Umbilical cord (tissue), 1 donor: ENCODE measurements at regions not wholly inside any gene's neighbourhood (a gene's known extent, or its start where the extent isn't known, plus 50 kb on each side); places are given as distances from the start of the nearest gene placed in this dataset.
"Not testable (repeated sequence)": the region's sequence is repeated elsewhere in the genome, so short reads cannot be mapped to it uniquely, and the experiment has no call there.

Experiments
- DNase-seq: peaks from one replicate; pipeline ENCODE4 v3.0.0-alpha.2; 2015; ENCODE audit warnings: low spot score

- no peak for DNase-seq
These were observed 133.4 kb downstream of the RTP5 start for GRCh38 chr2:242002944-242003343.

GRCh38 chr2:242004223-242004901 lies 134.8 kb downstream of the RTP5 start:
- no peak for DNase-seq

GRCh38 chr2:242004902-242005230 lies 135.3 kb downstream of the RTP5 start:
- DNase-seq = no peak

DNA sequence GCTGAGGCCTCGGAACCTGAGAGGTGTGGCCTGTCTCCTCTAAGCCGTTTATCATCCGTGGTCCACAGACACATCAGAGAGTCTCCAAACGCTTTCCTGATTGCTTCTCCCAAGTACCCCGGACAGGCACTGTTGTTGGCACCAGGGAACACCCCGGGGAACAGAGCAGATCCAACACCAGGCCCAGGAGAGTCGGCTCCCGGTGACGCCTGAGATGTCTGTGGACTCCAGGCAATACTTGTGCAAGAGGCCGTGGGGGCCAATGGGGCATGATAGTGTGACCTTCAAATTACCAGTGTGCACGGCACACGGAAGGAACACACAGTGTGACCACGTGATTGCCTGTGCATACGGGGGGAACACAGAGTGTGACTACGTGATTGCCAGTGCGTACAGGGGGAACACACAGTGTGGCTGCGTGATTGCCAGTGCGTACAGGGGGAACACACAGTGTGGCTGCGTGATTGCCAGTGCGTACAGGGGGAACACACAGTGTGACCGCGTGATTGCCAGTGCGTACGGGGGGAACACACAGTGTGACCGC lies 136.6 kb downstream of the RTP5 start:
- not testable (repeated sequence) for DNase-seq

- not testable (repeated sequence) for DNase-seq
These were observed 139.4 kb downstream of the RTP5 start for GRCh38 chr2:242008908-242009307.

DNA sequence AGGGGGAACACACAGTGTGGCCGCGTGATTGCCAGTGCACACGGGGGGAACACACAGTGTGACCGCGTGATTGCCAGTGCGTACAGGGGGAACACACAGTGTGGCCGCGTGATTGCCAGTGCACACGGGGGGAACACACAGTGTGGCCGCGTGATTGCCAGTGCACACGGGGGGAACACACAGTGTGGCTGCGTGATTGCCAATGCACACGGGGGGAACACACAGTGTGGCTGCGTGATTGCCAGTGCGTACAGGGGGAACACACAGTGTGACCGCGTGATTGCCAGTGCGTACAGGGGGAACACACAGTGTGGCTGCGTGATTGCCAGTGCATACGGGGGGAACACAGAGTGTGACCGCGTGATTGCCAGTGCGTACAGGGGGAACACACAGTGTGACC lies 140.3 kb downstream of the RTP5 start:
- DNase-seq = not testable (repeated sequence)

DNA sequence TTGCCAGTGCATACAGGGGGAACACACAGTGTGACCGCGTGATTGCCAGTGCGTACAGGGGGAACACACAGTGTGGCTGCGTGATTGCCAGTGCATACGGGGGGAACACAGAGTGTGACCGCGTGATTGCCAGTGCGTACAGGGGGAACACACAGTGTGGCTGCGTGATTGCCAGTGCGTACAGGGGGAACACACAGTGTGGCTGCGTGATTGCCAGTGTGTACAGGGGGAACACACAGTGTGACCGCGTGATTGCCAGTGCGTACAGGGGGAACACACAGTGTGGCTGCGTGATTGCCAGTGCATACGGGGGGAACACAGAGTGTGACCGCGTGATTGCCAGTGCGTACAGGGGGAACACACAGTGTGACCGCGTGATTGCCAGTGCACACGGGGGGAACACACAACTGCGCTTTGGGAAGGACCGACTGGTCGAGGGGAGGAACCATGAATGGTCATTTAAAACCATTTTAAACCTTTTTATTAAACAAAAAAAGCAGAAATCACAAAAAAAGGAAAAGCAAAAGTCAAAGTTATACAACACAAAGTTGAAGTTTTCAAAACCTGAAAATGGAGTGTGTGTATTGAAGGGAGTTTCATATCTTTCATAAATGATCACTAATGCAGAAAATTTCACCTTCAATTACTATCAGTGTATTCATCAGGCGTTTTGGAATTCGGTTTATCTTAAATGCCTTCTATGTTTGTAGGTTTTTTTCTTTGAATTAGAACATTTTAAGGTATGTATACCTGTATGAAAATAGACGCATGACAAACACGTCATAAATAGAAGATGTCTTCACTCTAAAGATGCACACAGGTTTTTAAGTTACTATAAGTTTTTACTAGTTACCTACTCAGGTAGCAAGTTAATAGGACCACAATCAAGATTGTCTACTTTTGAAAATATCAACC lies 141.0 kb downstream of the RTP5 start:
- DNase-seq = not testable (repeated sequence)

DNA sequence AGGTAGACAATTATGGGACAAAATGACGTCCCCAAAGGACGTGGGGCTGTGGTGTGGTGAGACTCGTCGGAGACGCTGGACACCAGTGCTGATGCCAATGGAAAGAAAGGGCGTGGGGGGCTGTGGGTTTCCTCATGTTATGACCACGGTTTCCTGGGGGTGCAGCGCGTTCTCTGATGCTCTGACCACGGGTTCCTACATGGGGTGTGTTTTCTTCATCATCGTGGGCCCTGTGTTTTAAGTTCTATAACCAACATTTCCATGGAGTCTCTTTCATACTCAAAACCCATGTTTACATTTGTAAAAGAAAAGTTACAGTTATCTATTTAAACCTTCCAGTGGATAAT lies 141.6 kb downstream of the RTP5 start:
- DNase-seq = no peak

DNA sequence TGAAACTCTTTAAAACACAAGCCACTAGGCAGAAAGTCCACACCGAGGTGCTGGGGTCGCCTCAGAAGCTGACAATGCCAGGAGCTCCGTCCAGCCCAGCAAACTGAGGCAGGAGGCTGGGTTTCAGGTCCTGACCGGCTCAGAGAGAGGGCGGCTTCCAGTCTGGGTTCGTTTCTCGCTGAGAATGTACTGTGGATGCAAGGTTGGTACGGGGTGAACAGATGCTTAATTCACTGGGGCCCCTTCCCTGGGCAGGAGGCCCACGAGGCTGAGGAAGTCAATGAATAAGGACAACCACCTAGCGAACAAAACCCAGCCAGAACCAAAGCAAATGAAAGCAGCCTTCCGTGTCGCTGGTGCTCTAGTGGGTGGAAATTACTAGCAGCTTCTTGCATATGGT lies 142.0 kb downstream of the RTP5 start:
- no peak for DNase-seq

- DNase-seq = no peak
These were observed 142.6 kb downstream of the RTP5 start for GRCh38 chr2:242011991-242012764.

DNA sequence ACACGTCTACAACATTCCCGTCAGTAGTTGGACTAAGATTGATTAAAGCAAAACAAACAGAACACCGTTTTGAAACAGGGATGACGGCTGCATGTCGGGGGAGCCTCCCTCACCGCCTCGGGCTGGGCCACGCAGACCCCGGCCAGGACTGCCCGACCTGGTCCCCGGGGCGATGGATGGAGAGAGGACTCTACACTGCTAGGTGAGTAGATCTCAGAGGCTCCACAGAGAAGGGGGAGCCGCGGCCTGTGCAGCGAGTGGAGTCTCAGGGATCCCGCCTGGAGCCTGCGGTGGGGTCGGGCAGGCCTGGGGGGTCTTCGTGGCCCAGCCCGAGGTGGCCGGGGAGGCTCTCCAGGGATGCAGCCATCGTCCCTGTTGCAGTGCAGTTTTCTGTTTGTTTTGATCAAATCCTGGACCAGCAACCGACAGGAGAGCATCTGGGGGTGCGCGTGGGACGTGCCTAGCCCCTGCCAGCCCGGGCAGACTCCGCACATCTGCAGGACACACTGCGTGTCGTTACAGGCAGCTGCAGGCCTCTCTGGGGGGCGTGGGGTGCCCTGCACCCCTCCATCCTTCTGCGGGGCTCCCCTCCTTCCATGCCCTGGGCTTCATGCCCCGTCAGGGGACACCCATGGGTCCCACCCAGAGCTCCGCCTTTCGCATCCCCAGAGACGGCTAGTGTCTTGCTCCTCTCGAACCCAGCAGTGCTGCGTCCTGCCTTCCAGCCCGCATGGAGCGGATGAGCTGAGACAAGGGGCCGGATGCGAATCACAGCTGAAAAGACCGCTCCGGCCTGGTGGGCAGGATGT lies 143.6 kb downstream of the RTP5 start:
- no peak for DNase-seq

DNA sequence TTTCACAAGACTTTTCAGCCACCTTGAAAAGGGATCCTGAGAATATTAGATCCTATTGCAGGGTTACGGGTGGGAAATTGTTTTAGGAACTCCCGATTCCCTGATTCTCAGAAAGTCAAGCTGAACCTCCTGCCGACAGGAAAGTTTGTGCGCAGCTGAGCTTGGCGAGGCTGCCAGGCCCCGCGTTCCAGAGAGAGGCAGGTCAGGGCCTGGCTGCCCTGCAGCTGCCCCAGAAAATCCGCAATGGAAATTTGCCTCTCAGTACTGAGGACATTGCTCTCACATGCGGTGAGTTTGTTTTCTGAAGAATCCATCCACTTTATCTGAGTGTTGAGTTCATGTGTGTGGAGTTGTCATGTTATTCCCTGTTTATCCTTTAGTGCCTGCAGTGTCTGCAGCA lies 144.2 kb downstream of the RTP5 start:
- DNase-seq = no peak

- no peak for DNase-seq
These were observed 145.9 kb downstream of the RTP5 start for GRCh38 chr2:242015108-242016065.

DNA sequence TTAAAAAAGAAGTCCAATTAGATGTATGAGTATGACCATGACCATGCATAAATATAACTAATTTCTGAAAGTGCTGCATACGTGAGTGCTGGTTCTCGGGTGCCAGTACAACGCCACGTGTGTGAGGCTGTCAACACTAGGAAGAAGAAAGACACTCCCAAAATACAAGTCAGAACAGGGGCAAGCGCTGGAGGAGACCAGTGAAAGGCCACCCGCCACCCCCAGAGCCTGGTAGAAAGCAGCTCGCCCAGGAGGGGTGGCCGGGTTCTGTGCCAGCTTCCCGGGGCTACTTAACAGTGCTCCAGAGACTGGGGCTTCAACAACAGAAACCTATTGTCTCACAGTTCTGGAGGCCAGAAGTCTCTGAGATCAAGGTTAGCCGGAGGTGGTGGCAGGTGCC lies 147.6 kb downstream of the RTP5 start:
- DNase-seq = no peak

- DNase-seq = not testable (repeated sequence)
These were observed 148.9 kb downstream of the RTP5 start for GRCh38 chr2:242018416-242018815.

- DNase-seq = no peak
These were observed 149.8 kb downstream of the RTP5 start for GRCh38 chr2:242019344-242019743.

- no peak for DNase-seq
These were observed 150.9 kb downstream of the RTP5 start for GRCh38 chr2:242020196-242021004.

DNA sequence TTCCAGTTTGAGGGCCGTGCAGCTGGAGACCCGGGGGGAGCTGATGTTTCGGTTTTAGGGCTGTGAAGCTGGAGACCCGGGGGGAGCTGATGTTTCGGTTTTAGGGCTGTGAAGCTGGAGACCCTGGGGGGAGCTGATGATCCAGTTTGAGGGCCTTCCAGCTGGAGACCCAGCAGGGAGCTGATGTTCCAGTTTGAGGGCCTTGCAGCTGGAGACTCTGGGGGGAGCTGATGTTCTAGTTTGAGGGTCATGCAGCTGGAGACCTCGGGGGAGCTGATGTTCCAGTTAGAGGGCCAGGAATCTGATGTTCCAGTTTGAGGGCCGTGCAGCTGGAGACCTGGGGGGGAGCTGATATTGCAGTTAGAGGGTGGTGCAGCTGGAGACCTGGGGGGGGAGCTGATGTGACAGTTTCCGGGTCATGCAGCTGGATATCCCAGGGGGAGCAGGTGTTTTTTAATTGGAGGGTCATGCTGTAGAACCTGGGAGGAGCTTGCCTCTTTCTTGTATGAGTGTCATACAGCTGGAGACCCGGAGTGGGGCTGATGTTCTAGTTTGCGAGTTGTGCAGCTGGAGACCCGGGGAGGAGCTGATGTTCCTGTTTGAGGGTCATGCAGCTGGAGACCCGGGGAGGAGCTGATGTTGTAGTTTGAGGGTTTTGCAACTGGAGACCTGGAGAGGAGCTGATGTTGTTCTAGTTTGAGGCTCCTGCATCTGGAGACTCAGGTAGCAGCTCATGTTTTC lies 153.2 kb downstream of the RTP5 start:
- DNase-seq = no peak
